Mesenchymal stem cell (in vitro differentiated cells and primary cell): ENCODE measurements at regions not wholly inside any gene's neighbourhood (a gene's known extent, or its start where the extent isn't known, plus 50 kb on each side); places are given as distances from the start of the nearest gene placed in this dataset.

ENCODE experiments used
- DNase-seq: peaks from one replicate; pipeline ENCODE4 v3.0.0-alpha.2; 2013
- H2AFZ ChIP-seq: one replicate; pipeline ENCODE4 v1.6.1; 2013; ENCODE audit warnings: low read depth, mild to moderate bottlenecking, control low read depth, inconsistent platforms, low read length, moderate library complexity
- H2AK5ac ChIP-seq: 2 replicates; pipeline ENCODE4 v1.6.1; 2013; ENCODE audit warnings: low read length, moderate library complexity, mild to moderate bottlenecking, inconsistent platforms; ENCODE audit not compliant: severe bottlenecking
- H2BK120ac ChIP-seq: one replicate; pipeline ENCODE4 v1.6.1; 2013; ENCODE audit warnings: low read depth, mild to moderate bottlenecking, inconsistent platforms, low read length, moderate library complexity
- H2BK12ac ChIP-seq, 2 experiments: one replicate each; pipeline ENCODE4 v1.6.1; 2013; ENCODE audit warnings: inconsistent platforms in 2 of 2, low read length in 2 of 2, mild to moderate bottlenecking in 2 of 2, moderate library complexity in 2 of 2, control low read depth in 1 of 2
- H2BK15ac ChIP-seq: one replicate; pipeline ENCODE4 v1.6.1; 2013; ENCODE audit warnings: mild to moderate bottlenecking, low read depth, inconsistent platforms; ENCODE audit not compliant: poor library complexity, severe bottlenecking
- H2BK5ac ChIP-seq: 2 replicates; pipeline ENCODE4 v1.6.1; 2013; ENCODE audit warnings: low read depth, mild to moderate bottlenecking, low read length, control low read depth, inconsistent platforms; ENCODE audit not compliant: poor library complexity, severe bottlenecking
- H3K14ac ChIP-seq, 2 experiments: one replicate each; pipeline ENCODE4 v1.6.1; 2013; ENCODE audit warnings: inconsistent platforms in 2 of 2, low read length in 2 of 2, control low read depth in 1 of 2, mild to moderate bottlenecking in 1 of 2, moderate library complexity in 1 of 2
- H3K18ac ChIP-seq, 2 experiments: one replicate each; pipeline ENCODE4 v1.6.1; 2013; ENCODE audit warnings: inconsistent platforms in 2 of 2, low read length in 2 of 2, control low read depth in 1 of 2, low read depth in 1 of 2, mild to moderate bottlenecking in 1 of 2
- H3K23ac ChIP-seq, 2 experiments: one replicate each; pipeline ENCODE4 v1.6.1; 2013; ENCODE audit warnings: inconsistent platforms in 2 of 2, low read length in 2 of 2, mild to moderate bottlenecking in 2 of 2, moderate library complexity in 2 of 2, control low read depth in 1 of 2
- H3K27ac ChIP-seq: 2 replicates; pipeline ENCODE4 v1.5.1; 2013; ENCODE audit warnings: mild to moderate bottlenecking, moderate library complexity, low read length, control low read depth, inconsistent platforms; ENCODE audit not compliant: poor library complexity, severe bottlenecking
- H3K27me3 ChIP-seq, 2 experiments: 2 replicates each; pipeline versions ENCODE4 v1.6.1 to v1.7.0; 2013; ENCODE audit warnings: low read length in 2 of 2, mild to moderate bottlenecking in 2 of 2, moderate library complexity in 2 of 2, control low read depth in 1 of 2, inconsistent platforms in 1 of 2; ENCODE audit not compliant: control insufficient read depth in 1 of 2, insufficient read depth in 1 of 2
- H3K36me3 ChIP-seq, 2 experiments: 2 replicates each; pipeline versions ENCODE4 v1.6.1 to v1.7.0; 2013; ENCODE audit warnings: low read length in 2 of 2, control low read depth in 1 of 2, inconsistent platforms in 1 of 2, low read depth in 1 of 2, mild to moderate bottlenecking in 1 of 2; ENCODE audit not compliant: insufficient read depth in 2 of 2, control insufficient read depth in 1 of 2
- H3K4ac ChIP-seq, 2 experiments: one replicate each; pipeline ENCODE4 v1.6.1; 2013; ENCODE audit warnings: inconsistent platforms in 2 of 2, low read length in 2 of 2, mild to moderate bottlenecking in 2 of 2, moderate library complexity in 2 of 2, control low read depth in 1 of 2, low read depth in 1 of 2
- H3K4me1 ChIP-seq: 2 replicates; pipeline ENCODE4 v1.6.1; 2013; ENCODE audit warnings: low read depth, low read length, control low read depth; ENCODE audit not compliant: control insufficient read depth, insufficient read depth
- H3K4me2 ChIP-seq: 2 replicates; pipeline ENCODE4 v1.6.1; 2013; ENCODE audit warnings: low read length, mild to moderate bottlenecking, inconsistent platforms; ENCODE audit not compliant: poor library complexity, severe bottlenecking
- H3K4me3 ChIP-seq, 2 experiments: 2 replicates each; pipeline versions ENCODE4 v1.5.1 to v1.7.0; 2013; ENCODE audit warnings: low read length in 2 of 2, mild to moderate bottlenecking in 2 of 2, control low read depth in 1 of 2, low read depth in 1 of 2; ENCODE audit not compliant: insufficient read depth in 1 of 2
- H3K79me1 ChIP-seq: replicated peaks from 2 replicates; pipeline ENCODE4 v1.6.1; 2013; ENCODE audit warnings: mild to moderate bottlenecking, control low read depth, low read length, inconsistent platforms; ENCODE audit not compliant: poor library complexity, severe bottlenecking
- H3K9ac ChIP-seq: 2 replicates; pipeline ENCODE4 v1.7.0; 2013; ENCODE audit warnings: mild to moderate bottlenecking, low read length, moderate library complexity
- H3K9me3 ChIP-seq: 2 replicates; pipeline ENCODE4 v1.7.0; 2013; ENCODE audit warnings: mild to moderate bottlenecking, low read length; ENCODE audit not compliant: control insufficient read depth
- H4K8ac ChIP-seq: one replicate; pipeline ENCODE4 v1.6.1; 2013; ENCODE audit warnings: inconsistent platforms, mild to moderate bottlenecking, low read length, moderate library complexity
- H4K91ac ChIP-seq: one replicate; pipeline ENCODE4 v1.6.1; 2013; ENCODE audit warnings: mild to moderate bottlenecking, low read length, inconsistent platforms
- WGBS: methylation state at CpG from one replicate; pipeline ENCODE4 v1.1.7; 2013; ENCODE audit warnings: mixed read lengths; 5-methylcytosine and 5-hydroxymethylcytosine counted together

- Histone ChIP-seq H3K9me3 (no peaks in the 10 kb centered on the region), H3K27ac (no peak overlapping the region), H3K9ac (no peak overlapping the region), H2BK5ac (no peak overlapping the region), H3K27me3 (no peaks in the 10 kb centered on the region), H2BK120ac (no peak overlapping the region), H4K8ac (no peak overlapping the region), H4K91ac (no peak overlapping the region), H3K36me3 (no peaks in the 10 kb centered on the region), H2BK12ac (no peak overlapping the region), H3K4me2 (no peak overlapping the region), H2BK15ac (no peak overlapping the region), H3K4me3 (no peak overlapping the region), H3K4me1 (no peaks in the 10 kb centered on the region), H3K14ac (no peak overlapping the region), H2AFZ (no peak overlapping the region), H3K4ac (no peak overlapping the region), H3K18ac (no peak overlapping the region), H2AK5ac (no peak overlapping the region), H3K79me1 (no peaks in the 10 kb centered on the region), H3K23ac (no peak overlapping the region)
- DNase-seq, result no peak
- 68% methylated on average over 3 of the region's 4 CpGs for WGBS
These were observed 508.4 kb upstream of the GOT2 start for GRCh38 chr16:59242556-59242955.

DNA sequence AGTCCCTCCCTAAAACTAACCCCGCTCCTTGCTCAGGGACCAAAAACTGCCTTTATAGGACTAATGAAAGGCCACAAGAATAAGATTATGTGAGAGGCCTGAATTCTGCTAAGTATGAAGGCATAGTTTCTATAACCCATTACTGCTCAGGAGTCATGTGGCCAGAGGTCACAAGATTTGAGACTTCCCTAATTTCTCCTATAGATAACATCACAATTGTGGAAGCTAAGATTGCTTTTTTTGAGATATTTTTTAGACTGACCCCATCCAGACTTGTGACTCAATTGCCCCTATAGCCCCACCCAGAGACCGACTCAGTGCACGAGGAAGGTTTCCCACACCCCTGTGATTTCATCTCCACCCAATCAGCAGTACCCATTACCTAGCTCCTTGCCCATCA is 504.1 kb upstream of the GOT2 start:
- no peaks in the 10 kb centered on the region for H3K79me1 ChIP-seq
- no peak overlapping the region for H2BK12ac ChIP-seq
- H3K4ac ChIP-seq, result no peak overlapping the region
- no peaks in the 10 kb centered on the region for H3K27me3 ChIP-seq
- no peak overlapping the region for H4K91ac ChIP-seq
- H3K14ac ChIP-seq, result no peak overlapping the region
- no peak overlapping the region for H4K8ac ChIP-seq
- H3K27ac ChIP-seq, result no peak overlapping the region
- no peak overlapping the region for H3K4me2 ChIP-seq
- H2BK120ac ChIP-seq, result no peak overlapping the region
- H3K4me1 ChIP-seq, result no peaks in the 10 kb centered on the region
- H2AFZ ChIP-seq, result no peak overlapping the region
- H2AK5ac ChIP-seq, result no peak overlapping the region
- 90% methylated on average over 2 of the region's 3 CpGs for WGBS
- no peak overlapping the region for H2BK5ac ChIP-seq
- no peak overlapping the region for H3K9ac ChIP-seq
- no peak overlapping the region for H2BK15ac ChIP-seq
- H3K18ac ChIP-seq, result no peak overlapping the region
- no peaks in the 10 kb centered on the region for H3K36me3 ChIP-seq
- no peaks in the 10 kb centered on the region for H3K9me3 ChIP-seq
- no peak for DNase-seq
- H3K23ac ChIP-seq, result no peak overlapping the region
- H3K4me3 ChIP-seq, result no peak overlapping the region

DNA sequence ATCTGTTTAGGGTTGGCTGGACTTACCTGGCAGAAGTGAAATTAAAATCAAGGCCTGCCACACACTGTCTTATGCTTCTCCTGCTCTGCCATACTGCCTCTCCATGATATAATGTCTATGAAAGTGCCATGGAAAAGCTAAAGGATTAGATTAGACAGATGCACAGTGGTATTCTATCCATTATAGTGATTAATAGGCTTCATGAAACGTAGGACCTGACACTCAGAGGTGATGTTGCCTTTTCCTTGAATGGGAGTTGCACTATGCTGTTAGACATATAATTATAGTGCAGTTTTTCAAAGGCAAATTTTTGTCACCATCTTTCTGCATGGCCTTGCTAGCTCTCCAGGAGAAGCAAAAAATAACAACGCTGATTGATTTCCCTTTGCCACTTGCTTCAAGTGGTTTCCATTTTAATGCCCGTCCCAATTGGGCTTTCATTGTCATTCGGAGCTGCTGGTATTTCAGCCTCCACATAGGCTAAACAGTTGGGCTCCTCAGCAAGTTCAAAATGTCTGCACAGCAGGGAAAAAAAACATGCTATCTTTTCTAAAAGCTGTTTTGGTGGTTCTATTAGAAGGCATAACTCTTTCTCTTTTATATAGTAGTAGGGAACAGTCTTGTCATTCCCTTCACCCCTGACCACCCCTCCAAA is 502.8 kb upstream of the GOT2 start:
- H2BK15ac ChIP-seq, result no peak overlapping the region
- no peaks in the 10 kb centered on the region for H3K4me1 ChIP-seq
- no peak overlapping the region for H2AK5ac ChIP-seq
- H3K9me3 ChIP-seq, result no peaks in the 10 kb centered on the region
- 44% methylated on average over 4 of the region's 4 CpGs for WGBS
- no peak overlapping the region for H3K18ac ChIP-seq
- no peak overlapping the region for H2BK120ac ChIP-seq
- no peak overlapping the region for H4K91ac ChIP-seq
- H3K9ac ChIP-seq, result no peak overlapping the region
- no peak overlapping the region for H3K4ac ChIP-seq
- no peak overlapping the region for H2AFZ ChIP-seq
- H3K4me3 ChIP-seq, result no peak overlapping the region
- no peak overlapping the region for H3K27ac ChIP-seq
- no peak for DNase-seq
- H2BK12ac ChIP-seq, result no peak overlapping the region
- no peaks in the 10 kb centered on the region for H3K36me3 ChIP-seq
- H3K23ac ChIP-seq, result no peak overlapping the region
- no peak overlapping the region for H3K14ac ChIP-seq
- H2BK5ac ChIP-seq, result no peak overlapping the region
- no peak overlapping the region for H3K4me2 ChIP-seq
- no peak overlapping the region for H4K8ac ChIP-seq
- H3K27me3 ChIP-seq, result no peaks in the 10 kb centered on the region
- no peaks in the 10 kb centered on the region for H3K79me1 ChIP-seq

DNA sequence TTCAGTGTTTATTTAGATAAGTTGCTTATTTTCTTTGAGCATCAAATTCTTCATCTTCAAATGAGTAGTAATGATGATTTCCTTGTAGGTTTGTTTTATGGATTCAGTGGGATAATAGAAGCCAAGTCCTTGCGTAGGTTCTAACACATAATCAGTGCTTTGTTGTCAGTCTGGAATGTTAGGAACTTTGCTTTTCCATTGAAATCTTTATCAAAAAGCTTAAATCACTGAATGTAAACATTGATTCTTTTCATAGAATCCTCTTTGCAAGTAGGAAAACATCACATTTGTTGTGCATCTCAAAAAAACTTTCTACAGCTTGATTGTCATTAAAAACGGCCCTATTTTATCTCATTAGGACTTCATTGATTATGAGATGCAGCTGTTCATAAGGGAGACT is 490.3 kb upstream of the GOT2 start:
- Histone ChIP-seq H3K18ac (no peak overlapping the region), H4K8ac (no peak overlapping the region), H3K4me2 (no peak overlapping the region), H3K27me3 (no peaks in the 10 kb centered on the region), H3K4me1 (no peaks in the 10 kb centered on the region), H3K23ac (no peak overlapping the region), H2AK5ac (no peak overlapping the region), H3K27ac (no peak overlapping the region), H3K4ac (no peak overlapping the region), H3K4me3 (no peak overlapping the region), H3K14ac (no peak overlapping the region), H2BK15ac (no peak overlapping the region), H2BK5ac (no peak overlapping the region), H3K79me1 (no peaks in the 10 kb centered on the region), H2BK12ac (no peak overlapping the region), H3K9ac (no peak overlapping the region), H2BK120ac (no peak overlapping the region), H2AFZ (no peak overlapping the region), H3K36me3 (no peaks in the 10 kb centered on the region), H3K9me3 (no peaks in the 10 kb centered on the region), H4K91ac (no peak overlapping the region)
- WGBS, result 100% methylated on average over 2 of the region's 2 CpGs
- DNase-seq, result no peak
